OCI-LY7 (cell line): ENCODE measurements at regions not wholly inside any gene's neighbourhood (a gene's known extent, or its start where the extent isn't known, plus 50 kb on each side); places are given as distances from the start of the nearest gene placed in this dataset.

ENCODE experiments used
- CTCF ChIP-seq: fragments of 200-600 bp; sonication (generic); conservative IDR thresholded peaks from 2 replicates; pipeline ENCODE4 v1.5.1; 2014; ENCODE audit warnings: mild to moderate bottlenecking, antibody characterized with exemption, low read length, moderate library complexity, mixed read lengths
- EZH2phosphoT487 ChIP-seq: fragments of 200-600 bp; sonication (generic); IDR thresholded peaks from 2 replicates; pipeline ENCODE4 v1.6.1; 2018; ENCODE audit warnings: low read depth, borderline replicate concordance, mild to moderate bottlenecking, mixed run types, antibody characterized with exemption, low read length, moderate library complexity, mixed read lengths

GRCh38 chr6:22394691-22395090 is 97.9 kb upstream of the PRL start:
- TF ChIP-seq CTCF (no peak), EZH2phosphoT487 (no peak)
